Parathyroid adenoma (tissue), 2 donors: ENCODE measurements at regions not wholly inside any gene's neighbourhood (a gene's known extent, or its start where the extent isn't known, plus 50 kb on each side); places are given as distances from the start of the nearest gene placed in this dataset.

Experiments
- H2AFZ ChIP-seq: fragments of 300-600 bp; sonication (generic); one replicate; pipeline ENCODE4 v1.7.0; 2017; ENCODE audit warnings: antibody characterized with exemption, mild to moderate bottlenecking
- H3K27ac ChIP-seq: fragments of 300-600 bp; sonication (generic); one replicate; pipeline ENCODE4 v1.7.0; 2017
- H3K27me3 ChIP-seq: fragments of 300-600 bp; sonication (generic); one replicate; pipeline ENCODE4 v1.7.0; 2017; ENCODE audit warnings: low read length; ENCODE audit not compliant: control insufficient read depth, insufficient read depth
- H3K36me3 ChIP-seq: fragments of 300-600 bp; sonication (generic); one replicate; pipeline ENCODE4 v1.7.0; 2017; ENCODE audit warnings: low read length; ENCODE audit not compliant: control insufficient read depth, insufficient read depth
- H3K4me1 ChIP-seq: fragments of 300-600 bp; sonication (generic); one replicate; pipeline ENCODE4 v1.7.0; 2017; ENCODE audit warnings: control low read depth
- H3K4me2 ChIP-seq: fragments of 300-600 bp; sonication (generic); one replicate; pipeline ENCODE4 v1.7.0; 2017; ENCODE audit warnings: low read length
- H3K4me3 ChIP-seq: fragments of 300-600 bp; sonication (generic); one replicate; pipeline ENCODE4 v1.7.0; 2017; ENCODE audit warnings: low read depth, low read length
- H3K79me2 ChIP-seq: fragments of 300-600 bp; sonication (generic); one replicate; pipeline ENCODE4 v1.7.0; 2017; ENCODE audit warnings: control low read depth
- H3K9ac ChIP-seq: fragments of 300-600 bp; sonication (generic); one replicate; pipeline ENCODE4 v1.7.0; 2017; ENCODE audit warnings: mild to moderate bottlenecking
- H3K9me3 ChIP-seq: fragments of 300-600 bp; sonication (generic); one replicate; pipeline ENCODE4 v1.7.0; 2017; ENCODE audit warnings: low read length; ENCODE audit not compliant: control insufficient read depth
- CTCF ChIP-seq: fragments of 300-600 bp; sonication (generic); IDR thresholded peaks from one replicate; pipeline ENCODE4 v1.7.0; 2017; ENCODE audit warnings: antibody characterized with exemption, mild to moderate bottlenecking
- donor health status: primary hyperparathyroidism.

GRCh38 chr2:144242311-144242710 lies 277.6 kb downstream of the ZEB2 start:
- Histone ChIP-seq H3K79me2 (no peaks in the 10 kb centered on the region), H3K36me3 (no peaks in the 10 kb centered on the region), H3K4me2 (no peak overlapping the region), H3K27me3 (no peaks in the 10 kb centered on the region), H3K9me3 (no peaks in the 10 kb centered on the region), H3K9ac (no peak overlapping the region), H3K27ac (no peak overlapping the region), H3K4me3 (no peak overlapping the region), H2AFZ (no peak overlapping the region), H3K4me1 (no peaks in the 10 kb centered on the region)
- no peak for TF ChIP-seq CTCF

GRCh38 chr2:144241801-144242200 lies 278.1 kb downstream of the ZEB2 start:
- no peak overlapping the region for H3K27ac ChIP-seq
- H2AFZ ChIP-seq, result no peak overlapping the region
- no peaks in the 10 kb centered on the region for H3K9me3 ChIP-seq
- no peak overlapping the region for H3K4me2 ChIP-seq
- no peaks in the 10 kb centered on the region for H3K27me3 ChIP-seq
- TF ChIP-seq CTCF, result no peak
- no peaks in the 10 kb centered on the region for H3K79me2 ChIP-seq
- H3K36me3 ChIP-seq, result no peaks in the 10 kb centered on the region
- H3K9ac ChIP-seq, result no peak overlapping the region
- no peaks in the 10 kb centered on the region for H3K4me1 ChIP-seq
- no peak overlapping the region for H3K4me3 ChIP-seq

- Histone ChIP-seq H3K27me3 (no peaks in the 10 kb centered on the region), H2AFZ (no peak overlapping the region), H3K9me3 (no peaks in the 10 kb centered on the region), H3K9ac (no peak overlapping the region), H3K27ac (no peak overlapping the region), H3K36me3 (no peaks in the 10 kb centered on the region), H3K4me1 (no peaks in the 10 kb centered on the region), H3K4me3 (no peak overlapping the region), H3K4me2 (no peak overlapping the region), H3K79me2 (no peaks in the 10 kb centered on the region)
- TF ChIP-seq CTCF, result no peak
These were observed 279.1 kb downstream of the ZEB2 start for GRCh38 chr2:144240656-144241339.

GRCh38 chr2:144239726-144240125 lies 280.2 kb downstream of the ZEB2 start:
- no peak for TF ChIP-seq CTCF
- no peaks in the 10 kb centered on the region for H3K9me3 ChIP-seq
- H3K36me3 ChIP-seq, result no peaks in the 10 kb centered on the region
- no peaks in the 10 kb centered on the region for H3K4me1 ChIP-seq
- no peak overlapping the region for H3K27ac ChIP-seq
- no peaks in the 10 kb centered on the region for H3K27me3 ChIP-seq
- no peak overlapping the region for H2AFZ ChIP-seq
- H3K79me2 ChIP-seq, result no peaks in the 10 kb centered on the region
- H3K4me3 ChIP-seq, result no peak overlapping the region
- no peak overlapping the region for H3K9ac ChIP-seq
- H3K4me2 ChIP-seq, result no peak overlapping the region

- Histone ChIP-seq H3K79me2 (no peaks in the 10 kb centered on the region), H3K27me3 (no peaks in the 10 kb centered on the region), H3K4me2 (no peak overlapping the region), H3K4me1 (no peaks in the 10 kb centered on the region), H2AFZ (no peak overlapping the region), H3K4me3 (no peak overlapping the region), H3K36me3 (no peaks in the 10 kb centered on the region), H3K9me3 (no peaks in the 10 kb centered on the region), H3K27ac (no peak overlapping the region), H3K9ac (no peak overlapping the region)
- no peak for TF ChIP-seq CTCF
These were observed 280.6 kb downstream of the ZEB2 start for GRCh38 chr2:144239306-144239705.
